ENCODE measurements at regions not wholly inside any gene's neighbourhood (a gene's known extent, or its start where the extent isn't known, plus 50 kb on each side); places are given as distances from the start of the nearest gene placed in this dataset.
A peak's percentile ranks its signal among the peaks of the same experiment; 100 is the strongest.
"Not testable (repeated sequence)": the region's sequence is repeated elsewhere in the genome, so short reads cannot be mapped to it uniquely, and the experiment has no call there.

DNA sequence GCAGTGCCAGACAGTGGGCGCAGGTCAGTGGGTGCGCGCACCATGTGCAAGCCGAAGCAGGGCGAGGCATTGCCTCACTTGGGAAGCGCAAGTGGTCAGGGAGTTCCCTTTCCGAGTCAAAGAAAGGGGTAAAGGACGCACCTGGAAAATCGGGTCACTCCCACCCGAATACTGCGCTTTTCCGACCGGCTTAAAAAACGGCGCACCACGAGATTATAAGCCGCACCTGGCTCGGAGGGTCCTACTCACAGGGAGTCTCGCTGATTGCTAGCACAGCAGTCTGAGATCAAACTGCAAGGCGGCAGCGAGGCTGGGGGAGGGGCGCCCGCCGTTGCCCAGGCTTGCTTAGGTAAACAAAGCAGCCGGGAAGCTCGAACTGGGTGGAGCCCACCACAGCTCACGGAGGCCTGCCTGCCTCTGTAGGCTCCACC is 77.9 kb downstream of the NR4A2 start:
- H3K9me3 ChIP-seq; intact Hi-C loops (cut with DNase I); H3K9ac ChIP-seq (ENCODE audit: low read depth in 2 of 2, low read length in 2 of 2); H3K27me3 ChIP-seq; H3K4me1 ChIP-seq; H3K36me3 ChIP-seq: not testable (repeated sequence)
- peak; percentile 27 for DNase-seq
- Histone ChIP-seq H3K27ac (peak overlapping the region; percentile 27), H3K4me3 (peak overlapping the region; percentile 26)

GRCh38 chr2:156253765-156254164 is 78.8 kb downstream of the NR4A2 start:
- no peak overlapping the region for H3K27ac ChIP-seq
- H3K27me3 ChIP-seq, result no peaks in the 10 kb centered on the region
- intact Hi-C loops (cut with DNase I), result no loop called here
- no peaks in the 10 kb centered on the region for H3K36me3 ChIP-seq
- no peak overlapping the region for H3K9ac ChIP-seq (ENCODE audit: low read depth in 2 of 2, low read length in 2 of 2)
- no peak for DNase-seq
- H3K9me3 ChIP-seq, result no peaks in the 10 kb centered on the region
- TF ChIP-seq CTCF (IDR thresholded peaks at IDR 0.05), result no peak
- H3K4me3 ChIP-seq, result no peak overlapping the region
- no peaks in the 10 kb centered on the region for H3K4me1 ChIP-seq

DNA sequence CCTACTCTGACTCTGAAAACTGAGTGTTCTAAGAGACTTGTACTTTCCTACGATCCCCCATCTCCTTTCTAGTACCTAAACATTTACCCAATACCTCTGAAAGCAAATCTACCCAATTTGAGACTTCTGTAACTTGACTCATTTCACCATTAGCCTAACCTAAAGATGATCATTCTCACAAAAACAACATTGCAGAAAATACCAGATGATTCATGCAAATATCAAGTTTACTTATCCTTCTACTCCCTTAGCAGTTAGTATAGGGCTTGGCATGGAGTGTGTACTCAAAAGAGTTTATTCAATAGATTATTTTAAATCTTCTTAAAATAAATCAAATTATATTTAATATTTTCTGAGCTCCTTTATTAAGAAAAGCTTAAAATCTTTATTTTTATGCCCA is 89.6 kb downstream of the NR4A2 start:
- H3K27me3 ChIP-seq, result no peaks in the 10 kb centered on the region
- TF ChIP-seq CTCF (IDR thresholded peaks at IDR 0.05), result no peak
- no peaks in the 10 kb centered on the region for H3K36me3 ChIP-seq
- no peak overlapping the region for H3K27ac ChIP-seq
- intact Hi-C loops (cut with DNase I), result loop anchor here (10.0 kb wide), 1 partner anchor 72 kb away; no protein-coding TSS in a partner anchor
- no peak for DNase-seq
- H3K4me3 ChIP-seq, result no peak overlapping the region
- no peaks in the 10 kb centered on the region for H3K9me3 ChIP-seq
- no peak overlapping the region for H3K9ac ChIP-seq (ENCODE audit: low read depth in 2 of 2, low read length in 2 of 2)
- H3K4me1 ChIP-seq, result no peaks in the 10 kb centered on the region

DNA sequence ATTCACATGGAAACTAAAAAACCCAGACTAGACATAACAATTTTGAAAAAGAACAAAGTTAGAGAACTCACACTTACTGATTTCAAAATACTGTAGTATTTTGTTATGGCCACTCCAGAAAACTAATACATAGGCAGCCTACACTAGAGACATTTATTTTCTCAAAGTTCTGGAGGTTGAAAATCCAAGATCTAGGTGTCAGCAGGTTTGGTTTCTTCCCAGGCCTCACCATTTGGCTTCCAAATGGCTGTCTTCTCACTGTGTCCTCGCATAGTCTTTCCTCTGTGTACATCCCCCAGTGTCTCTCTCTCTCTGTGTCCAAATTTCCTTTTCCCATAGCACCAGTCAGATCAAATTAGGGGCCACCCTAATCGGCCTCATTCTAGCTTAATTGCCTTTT is 95.0 kb downstream of the NR4A2 start:
- intact Hi-C loops (cut with DNase I), result no loop called here
- DNase-seq, result no peak
- Histone ChIP-seq H3K9me3 (no peaks in the 10 kb centered on the region), H3K27me3 (no peaks in the 10 kb centered on the region), H3K9ac (ENCODE audit: low read depth in 2 of 2, low read length in 2 of 2) (no peak overlapping the region), H3K36me3 (no peaks in the 10 kb centered on the region), H3K4me1 (no peaks in the 10 kb centered on the region), H3K27ac (no peak overlapping the region), H3K4me3 (no peak overlapping the region)
- no peak for TF ChIP-seq CTCF (IDR thresholded peaks at IDR 0.05)

DNA sequence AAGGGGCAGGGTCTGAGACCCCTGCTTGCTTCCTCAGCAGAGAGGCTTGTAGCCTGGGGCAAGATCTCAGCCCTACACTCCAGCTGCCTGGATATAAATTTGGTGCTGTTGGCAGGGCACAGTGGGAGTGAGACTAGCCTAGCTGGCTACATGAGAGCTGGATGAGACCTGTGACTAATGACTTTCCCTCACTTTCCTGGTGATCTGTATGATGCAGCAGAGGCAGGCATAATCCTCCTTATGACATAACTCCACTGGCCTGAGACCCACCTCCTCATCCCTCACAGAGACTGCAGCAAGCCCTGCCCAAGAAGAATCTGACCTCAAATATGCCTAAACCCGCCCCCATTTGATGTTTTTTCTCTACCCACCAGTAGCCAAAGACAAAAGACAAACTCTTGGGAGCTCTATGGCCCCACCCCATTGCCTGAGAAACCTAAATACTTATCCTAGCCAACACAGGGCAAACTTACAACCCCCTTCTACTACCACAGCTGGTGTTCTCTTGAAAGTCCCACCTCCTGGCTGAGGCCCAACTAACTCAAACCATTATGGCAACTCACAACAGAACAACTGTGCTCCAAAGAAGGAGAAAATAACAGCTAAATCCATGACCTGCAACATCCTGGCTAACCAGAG is 102.7 kb downstream of the NR4A2 start:
- Histone ChIP-seq H3K27ac (no peak overlapping the region), H3K4me3 (no peak overlapping the region), H3K4me1 (no peaks in the 10 kb centered on the region), H3K27me3 (no peaks in the 10 kb centered on the region), H3K9ac (ENCODE audit: low read depth in 2 of 2, low read length in 2 of 2) (no peak overlapping the region), H3K9me3 (no peaks in the 10 kb centered on the region), H3K36me3 (no peaks in the 10 kb centered on the region)
- intact Hi-C loops (cut with DNase I), result no loop called here
- no peak for TF ChIP-seq CTCF (IDR thresholded peaks at IDR 0.05)
- no peak for DNase-seq

GRCh38 chr2:156223328-156223727 is 109.2 kb downstream of the NR4A2 start:
- H3K9ac ChIP-seq (ENCODE audit: low read depth in 2 of 2, low read length in 2 of 2); H3K27me3 ChIP-seq; H3K27ac ChIP-seq; DNase-seq; H3K4me1 ChIP-seq; intact Hi-C loops (cut with DNase I); H3K9me3 ChIP-seq; H3K4me3 ChIP-seq; H3K36me3 ChIP-seq: not testable (repeated sequence)
